GM23338 (cell line): ENCODE measurements at regions not wholly inside any gene's neighbourhood (a gene's known extent, or its start where the extent isn't known, plus 50 kb on each side); places are given as distances from the start of the nearest gene placed in this dataset.

ENCODE experiments used
- ATAC-seq: fragments of 200-7000 bp; cut with Tn5 transposase; 3 replicates; pipeline ENCODE4 v1.9.1; 2020
- DNase-seq: peaks from one replicate; pipeline ENCODE4 v3.0.0-alpha.2; 2015; ENCODE audit warnings: low spot score
- H2AFZ ChIP-seq: fragments of 200-600 bp; sonication (generic); 2 replicates; pipeline ENCODE4 v1.8.0; 2016; ENCODE audit warnings: antibody characterized with exemption, mild to moderate bottlenecking, moderate library complexity
- H3F3A ChIP-seq: fragments of 200-600 bp; sonication (generic); replicated peaks from 2 replicates; pipeline ENCODE4 v1.8.0; 2017; ENCODE audit warnings: antibody characterized with exemption, mixed run types, low read depth
- H3K27ac ChIP-seq: fragments of 200-600 bp; sonication (generic); 2 replicates; pipeline ENCODE4 v1.6.1; 2016; ENCODE audit warnings: low read depth
- H3K27me3 ChIP-seq: fragments of 200-600 bp; sonication (generic); 2 replicates; pipeline ENCODE4 v1.8.0; 2016; ENCODE audit warnings: mild to moderate bottlenecking, mixed run types, moderate library complexity; ENCODE audit not compliant: insufficient read depth
- H3K36me3 ChIP-seq: fragments of 200-600 bp; sonication (generic); 2 replicates; pipeline ENCODE4 v1.8.0; 2016; ENCODE audit warnings: mild to moderate bottlenecking; ENCODE audit not compliant: insufficient read depth
- H3K4me1 ChIP-seq: fragments of 200-600 bp; sonication (generic); 2 replicates; pipeline ENCODE4 v1.8.0; 2016; ENCODE audit warnings: mild to moderate bottlenecking, moderate library complexity; ENCODE audit not compliant: insufficient read depth
- H3K4me2 ChIP-seq: fragments of 200-600 bp; sonication (generic); 2 replicates; pipeline ENCODE4 v1.7.1; 2017; ENCODE audit warnings: mixed run types
- H3K4me3 ChIP-seq: fragments of 200-600 bp; sonication (generic); 2 replicates; pipeline ENCODE4 v1.6.1; 2016; ENCODE audit warnings: mixed run types
- H3K79me2 ChIP-seq: fragments of 200-600 bp; sonication (generic); replicated peaks from 2 replicates; pipeline ENCODE4 v1.8.0; 2017; ENCODE audit warnings: mild to moderate bottlenecking; ENCODE audit not compliant: insufficient read depth
- H3K9me2 ChIP-seq: fragments of 200-600 bp; sonication (generic); 2 replicates; pipeline ENCODE4 v1.8.0; 2017; ENCODE audit not compliant: insufficient read depth
- H4K20me1 ChIP-seq: fragments of 200-600 bp; sonication (generic); replicated peaks from 2 replicates; pipeline ENCODE4 v1.8.0; 2017; ENCODE audit warnings: mild to moderate bottlenecking; ENCODE audit not compliant: insufficient read depth
- H3K27ac Mint-ChIP-seq: 2 replicates; pipeline ENCODE4 v1.8.0; 2020; ENCODE audit warnings: inconsistent platforms, mild to moderate bottlenecking, moderate library complexity, mixed read lengths
- H3K27me3 Mint-ChIP-seq: 3 replicates; pipeline ENCODE4 v1.8.0; 2022; ENCODE audit warnings: low read depth, mild to moderate bottlenecking, moderate library complexity, mixed read lengths, inconsistent platforms; ENCODE audit not compliant: insufficient read depth, poor library complexity
- H3K36me3 Mint-ChIP-seq: 3 replicates; pipeline ENCODE4 v1.8.0; 2021; ENCODE audit warnings: low read depth, mild to moderate bottlenecking, inconsistent platforms, moderate library complexity, mixed read lengths
- H3K4me1 Mint-ChIP-seq: 3 replicates; pipeline ENCODE4 v1.8.0; 2020; ENCODE audit warnings: mild to moderate bottlenecking, inconsistent platforms, mixed read lengths
- H3K4me3 Mint-ChIP-seq: 3 replicates; pipeline ENCODE4 v1.8.0; 2021; ENCODE audit warnings: moderate library complexity, mild to moderate bottlenecking, inconsistent platforms, mixed read lengths
- H3K9me3 Mint-ChIP-seq: 3 replicates; pipeline ENCODE4 v1.8.0; 2020; ENCODE audit warnings: moderate library complexity, mild to moderate bottlenecking, inconsistent platforms, mixed read lengths
- CREB1 ChIP-seq: fragments of 250-450 bp; sonication (Bioruptor Pico); IDR thresholded peaks from 2 replicates; pipeline ENCODE4 v1.5.0; 2020; ENCODE audit warnings: low read depth, mild to moderate bottlenecking, moderate library complexity
- EZH2 ChIP-seq: fragments of 200-600 bp; sonication (generic); IDR thresholded peaks from one replicate; pipeline ENCODE4 v1.8.0; 2017; ENCODE audit warnings: antibody characterized with exemption, mild to moderate bottlenecking, low read depth; ENCODE audit not compliant: unreplicated experiment
- EZH2phosphoT487 ChIP-seq: fragments of 200-600 bp; sonication (generic); IDR thresholded peaks from one replicate; pipeline ENCODE4 v1.8.1; 2018; ENCODE audit warnings: antibody characterized with exemption; ENCODE audit not compliant: unreplicated experiment
- JUNB ChIP-seq: IDR thresholded peaks from one replicate; pipeline ENCODE4 v1.6.1; 2016; ENCODE audit warnings: antibody characterized with exemption; ENCODE audit not compliant: unreplicated experiment
- NANOG ChIP-seq: IDR thresholded peaks from 2 replicates; pipeline ENCODE4 v1.6.1; 2016; ENCODE audit warnings: antibody characterized with exemption, borderline replicate concordance
- STAT1 ChIP-seq: IDR thresholded peaks from one replicate; pipeline ENCODE4 v1.6.1; 2016; ENCODE audit warnings: antibody characterized with exemption; ENCODE audit not compliant: unreplicated experiment
- ZNF114 ChIP-seq: fragments of 250-450 bp; sonication (Bioruptor Pico); IDR thresholded peaks from 2 replicates; pipeline ENCODE4 v1.5.0; 2020; ENCODE audit warnings: mild to moderate bottlenecking, moderate library complexity
- TF ChIP-seq, protein P1 (sequence below): fragments of 250-450 bp; sonication (Bioruptor Pico); IDR thresholded peaks from 2 replicates; pipeline ENCODE4 v1.5.0; 2020; ENCODE audit warnings: mild to moderate bottlenecking, moderate library complexity
- TF ChIP-seq, protein P2 (sequence below), 2 experiments: fragments of 200-600 bp in 1 of 2; sonication (generic) in 1 of 2; conservative IDR thresholded peaks; 2 replicates each; pipeline versions ENCODE4 v1.5.1 to v1.6.1; 2016 to 2017; ENCODE audit warnings: antibody characterized with exemption in 2 of 2, low read depth in 2 of 2, mild to moderate bottlenecking in 2 of 2, moderate library complexity in 1 of 2
- TF ChIP-seq, protein P3 (sequence below): IDR thresholded peaks from 2 replicates; pipeline ENCODE4 v1.6.1; 2016; ENCODE audit warnings: antibody characterized with exemption

DNA sequence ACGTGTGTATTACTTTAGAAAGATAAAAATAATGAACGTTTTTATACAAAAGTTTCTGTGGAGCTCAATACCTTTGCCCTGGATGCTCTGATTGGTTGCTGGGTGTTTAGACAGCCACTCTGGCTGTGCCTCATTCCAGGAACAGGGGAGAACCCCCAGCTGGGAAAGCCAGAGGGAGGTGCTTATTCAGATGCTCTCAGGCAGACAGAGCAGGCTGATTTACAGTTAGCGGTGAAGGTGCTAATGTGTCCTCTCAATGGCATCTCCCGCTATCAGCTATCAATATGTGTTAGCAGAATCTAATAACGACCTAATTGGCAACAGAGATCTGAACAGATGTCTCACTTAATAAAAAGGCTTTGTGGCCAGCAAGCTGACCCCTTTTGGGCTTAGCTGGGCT lies 402.3 kb downstream of the NUAK1 start:
- no peaks in the 10 kb centered on the region for H3F3A ChIP-seq
- no peak overlapping the region for H3K4me2 ChIP-seq
- ATAC-seq (peak; percentile 63), DNase-seq (no peak)
- Mint-ChIP-seq H3K4me3 (no peak overlapping the region), H3K36me3 (no peaks in the 10 kb centered on the region), H3K4me1 (peaks cover 21% of the 10 kb centered on the region), H3K27me3 (no peaks in the 10 kb centered on the region), H3K27ac (no peak overlapping the region), H3K9me3 (no peaks in the 10 kb centered on the region)
- H3K27ac ChIP-seq: no peak overlapping the region
- H3K79me2 ChIP-seq: no peaks in the 10 kb centered on the region
- peaks cover 24% of the 10 kb centered on the region for H3K4me1 ChIP-seq
- TF ChIP-seq, protein P1, sequence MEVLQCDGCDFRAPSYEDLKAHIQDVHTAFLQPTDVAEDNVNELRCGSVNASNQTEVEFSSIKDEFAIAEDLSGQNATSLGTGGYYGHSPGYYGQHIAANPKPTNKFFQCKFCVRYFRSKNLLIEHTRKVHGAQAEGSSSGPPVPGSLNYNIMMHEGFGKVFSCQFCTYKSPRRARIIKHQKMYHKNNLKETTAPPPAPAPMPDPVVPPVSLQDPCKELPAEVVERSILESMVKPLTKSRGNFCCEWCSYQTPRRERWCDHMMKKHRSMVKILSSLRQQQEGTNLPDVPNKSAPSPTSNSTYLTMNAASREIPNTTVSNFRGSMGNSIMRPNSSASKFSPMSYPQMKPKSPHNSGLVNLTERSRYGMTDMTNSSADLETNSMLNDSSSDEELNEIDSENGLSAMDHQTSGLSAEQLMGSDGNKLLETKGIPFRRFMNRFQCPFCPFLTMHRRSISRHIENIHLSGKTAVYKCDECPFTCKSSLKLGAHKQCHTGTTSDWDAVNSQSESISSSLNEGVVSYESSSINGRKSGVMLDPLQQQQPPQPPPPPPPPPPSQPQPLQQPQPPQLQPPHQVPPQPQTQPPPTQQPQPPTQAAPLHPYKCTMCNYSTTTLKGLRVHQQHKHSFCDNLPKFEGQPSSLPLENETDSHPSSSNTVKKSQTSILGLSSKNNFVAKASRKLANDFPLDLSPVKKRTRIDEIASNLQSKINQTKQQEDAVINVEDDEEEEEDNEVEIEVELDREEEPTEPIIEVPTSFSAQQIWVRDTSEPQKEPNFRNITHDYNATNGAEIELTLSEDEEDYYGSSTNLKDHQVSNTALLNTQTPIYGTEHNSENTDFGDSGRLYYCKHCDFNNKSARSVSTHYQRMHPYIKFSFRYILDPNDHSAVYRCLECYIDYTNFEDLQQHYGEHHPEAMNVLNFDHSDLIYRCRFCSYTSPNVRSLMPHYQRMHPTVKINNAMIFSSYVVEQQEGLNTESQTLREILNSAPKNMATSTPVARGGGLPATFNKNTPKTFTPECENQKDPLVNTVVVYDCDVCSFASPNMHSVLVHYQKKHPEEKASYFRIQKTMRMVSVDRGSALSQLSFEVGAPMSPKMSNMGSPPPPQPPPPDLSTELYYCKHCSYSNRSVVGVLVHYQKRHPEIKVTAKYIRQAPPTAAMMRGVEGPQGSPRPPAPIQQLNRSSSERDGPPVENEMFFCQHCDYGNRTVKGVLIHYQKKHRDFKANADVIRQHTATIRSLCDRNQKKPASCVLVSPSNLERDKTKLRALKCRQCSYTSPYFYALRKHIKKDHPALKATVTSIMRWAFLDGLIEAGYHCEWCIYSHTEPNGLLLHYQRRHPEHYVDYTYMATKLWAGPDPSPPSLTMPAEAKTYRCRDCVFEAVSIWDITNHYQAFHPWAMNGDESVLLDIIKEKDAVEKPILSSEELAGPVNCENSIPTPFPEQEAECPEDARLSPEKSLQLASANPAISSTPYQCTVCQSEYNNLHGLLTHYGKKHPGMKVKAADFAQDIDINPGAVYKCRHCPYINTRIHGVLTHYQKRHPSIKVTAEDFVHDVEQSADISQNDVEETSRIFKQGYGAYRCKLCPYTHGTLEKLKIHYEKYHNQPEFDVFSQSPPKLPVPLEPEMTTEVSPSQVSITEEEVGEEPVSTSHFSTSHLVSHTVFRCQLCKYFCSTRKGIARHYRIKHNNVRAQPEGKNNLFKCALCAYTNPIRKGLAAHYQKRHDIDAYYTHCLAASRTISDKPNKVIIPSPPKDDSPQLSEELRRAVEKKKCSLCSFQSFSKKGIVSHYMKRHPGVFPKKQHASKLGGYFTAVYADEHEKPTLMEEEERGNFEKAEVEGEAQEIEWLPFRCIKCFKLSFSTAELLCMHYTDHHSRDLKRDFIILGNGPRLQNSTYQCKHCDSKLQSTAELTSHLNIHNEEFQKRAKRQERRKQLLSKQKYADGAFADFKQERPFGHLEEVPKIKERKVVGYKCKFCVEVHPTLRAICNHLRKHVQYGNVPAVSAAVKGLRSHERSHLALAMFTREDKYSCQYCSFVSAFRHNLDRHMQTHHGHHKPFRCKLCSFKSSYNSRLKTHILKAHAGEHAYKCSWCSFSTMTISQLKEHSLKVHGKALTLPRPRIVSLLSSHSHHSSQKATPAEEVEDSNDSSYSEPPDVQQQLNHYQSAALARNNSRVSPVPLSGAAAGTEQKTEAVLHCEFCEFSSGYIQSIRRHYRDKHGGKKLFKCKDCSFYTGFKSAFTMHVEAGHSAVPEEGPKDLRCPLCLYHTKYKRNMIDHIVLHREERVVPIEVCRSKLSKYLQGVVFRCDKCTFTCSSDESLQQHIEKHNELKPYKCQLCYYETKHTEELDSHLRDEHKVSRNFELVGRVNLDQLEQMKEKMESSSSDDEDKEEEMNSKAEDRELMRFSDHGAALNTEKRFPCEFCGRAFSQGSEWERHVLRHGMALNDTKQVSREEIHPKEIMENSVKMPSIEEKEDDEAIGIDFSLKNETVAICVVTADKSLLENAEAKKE (CRISPR knock-in tag): no peak
- no peaks in the 10 kb centered on the region for H3K36me3 ChIP-seq
- no peak overlapping the region for H2AFZ ChIP-seq
- H4K20me1 ChIP-seq: no peaks in the 10 kb centered on the region
- peaks cover 4% of the 10 kb centered on the region; the same call in 1 of the 2 replicates for H3K9me2 ChIP-seq
- H3K4me3 ChIP-seq: no peak overlapping the region
- H3K27me3 ChIP-seq: no peaks in the 10 kb centered on the region

DNA sequence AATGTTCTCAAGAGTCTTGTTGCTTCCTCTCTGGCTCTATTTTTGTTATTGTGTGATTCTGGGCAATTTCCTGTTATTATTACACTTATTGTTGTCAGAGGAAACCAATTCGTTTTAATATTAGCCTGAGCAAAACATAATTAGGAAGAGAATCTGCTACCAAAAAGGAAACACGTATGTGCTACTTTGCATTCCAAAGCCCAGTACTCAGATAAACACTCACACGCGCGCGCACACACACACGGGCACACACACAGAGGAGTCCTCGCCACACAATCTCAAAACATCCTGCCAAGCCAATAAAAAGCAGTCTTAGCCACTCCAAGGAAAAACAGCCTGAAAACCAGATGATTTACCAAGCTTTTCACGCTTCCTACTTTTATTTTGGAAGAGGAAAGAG lies 400.7 kb downstream of the NUAK1 start:
- 0 out of 2 replicates have a peak overlapping the region, but pooled peaks have one; percentile 29 for H2AFZ ChIP-seq
- no peak for DNase-seq
- H3K79me2 ChIP-seq: no peaks in the 10 kb centered on the region
- H3K36me3 ChIP-seq: no peaks in the 10 kb centered on the region
- H3K4me1 Mint-ChIP-seq: peaks cover 22% of the 10 kb centered on the region
- H3K4me3 ChIP-seq: no peak overlapping the region
- ATAC-seq: no peak
- H3K27ac ChIP-seq: no peak overlapping the region
- peaks cover 2% of the 10 kb centered on the region for H3K27me3 Mint-ChIP-seq
- H3F3A ChIP-seq: no peaks in the 10 kb centered on the region
- no peak overlapping the region for H3K4me3 Mint-ChIP-seq
- no peak overlapping the region; the same call in 1 of the 2 replicates for H3K27ac Mint-ChIP-seq
- H3K4me2 ChIP-seq: no peak overlapping the region
- peaks cover 24% of the 10 kb centered on the region for H3K4me1 ChIP-seq
- H4K20me1 ChIP-seq: no peaks in the 10 kb centered on the region
- no peaks in the 10 kb centered on the region for H3K27me3 ChIP-seq
- no peaks in the 10 kb centered on the region for H3K9me3 Mint-ChIP-seq
- H3K36me3 Mint-ChIP-seq: no peaks in the 10 kb centered on the region
- H3K9me2 ChIP-seq: peaks cover 4% of the 10 kb centered on the region; the same call in 1 of the 2 replicates
- TF ChIP-seq NANOG (no peak), EZH2phosphoT487 (no peak), STAT1 (no peak), CREB1 (CRISPR knock-in tag) (no peak), JUNB (no peak), ZNF114 (CRISPR knock-in tag) (no peak), EZH2 (no peak)
- TF ChIP-seq, protein P2, sequence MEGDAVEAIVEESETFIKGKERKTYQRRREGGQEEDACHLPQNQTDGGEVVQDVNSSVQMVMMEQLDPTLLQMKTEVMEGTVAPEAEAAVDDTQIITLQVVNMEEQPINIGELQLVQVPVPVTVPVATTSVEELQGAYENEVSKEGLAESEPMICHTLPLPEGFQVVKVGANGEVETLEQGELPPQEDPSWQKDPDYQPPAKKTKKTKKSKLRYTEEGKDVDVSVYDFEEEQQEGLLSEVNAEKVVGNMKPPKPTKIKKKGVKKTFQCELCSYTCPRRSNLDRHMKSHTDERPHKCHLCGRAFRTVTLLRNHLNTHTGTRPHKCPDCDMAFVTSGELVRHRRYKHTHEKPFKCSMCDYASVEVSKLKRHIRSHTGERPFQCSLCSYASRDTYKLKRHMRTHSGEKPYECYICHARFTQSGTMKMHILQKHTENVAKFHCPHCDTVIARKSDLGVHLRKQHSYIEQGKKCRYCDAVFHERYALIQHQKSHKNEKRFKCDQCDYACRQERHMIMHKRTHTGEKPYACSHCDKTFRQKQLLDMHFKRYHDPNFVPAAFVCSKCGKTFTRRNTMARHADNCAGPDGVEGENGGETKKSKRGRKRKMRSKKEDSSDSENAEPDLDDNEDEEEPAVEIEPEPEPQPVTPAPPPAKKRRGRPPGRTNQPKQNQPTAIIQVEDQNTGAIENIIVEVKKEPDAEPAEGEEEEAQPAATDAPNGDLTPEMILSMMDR (conservative IDR thresholded peaks at IDR 0.05; ENCODE audit: low read depth in 2 of 2): no peak
- TF ChIP-seq, protein P3, sequence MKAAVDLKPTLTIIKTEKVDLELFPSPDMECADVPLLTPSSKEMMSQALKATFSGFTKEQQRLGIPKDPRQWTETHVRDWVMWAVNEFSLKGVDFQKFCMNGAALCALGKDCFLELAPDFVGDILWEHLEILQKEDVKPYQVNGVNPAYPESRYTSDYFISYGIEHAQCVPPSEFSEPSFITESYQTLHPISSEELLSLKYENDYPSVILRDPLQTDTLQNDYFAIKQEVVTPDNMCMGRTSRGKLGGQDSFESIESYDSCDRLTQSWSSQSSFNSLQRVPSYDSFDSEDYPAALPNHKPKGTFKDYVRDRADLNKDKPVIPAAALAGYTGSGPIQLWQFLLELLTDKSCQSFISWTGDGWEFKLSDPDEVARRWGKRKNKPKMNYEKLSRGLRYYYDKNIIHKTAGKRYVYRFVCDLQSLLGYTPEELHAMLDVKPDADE: no peak
